Inferior parietal cortex (tissue), 1 donor: ENCODE measurements at regions not wholly inside any gene's neighbourhood (a gene's known extent, or its start where the extent isn't known, plus 50 kb on each side); places are given as distances from the start of the nearest gene placed in this dataset.

Source experiments
- DNase-seq: peaks from one replicate; pipeline ENCODE4 v3.0.0-alpha.2; 2016; ENCODE audit errors: extremely low spot score

- no peak for DNase-seq
These were observed 157.7 kb upstream of the NR3C1 start for GRCh38 chr5:143561219-143561618.

DNA sequence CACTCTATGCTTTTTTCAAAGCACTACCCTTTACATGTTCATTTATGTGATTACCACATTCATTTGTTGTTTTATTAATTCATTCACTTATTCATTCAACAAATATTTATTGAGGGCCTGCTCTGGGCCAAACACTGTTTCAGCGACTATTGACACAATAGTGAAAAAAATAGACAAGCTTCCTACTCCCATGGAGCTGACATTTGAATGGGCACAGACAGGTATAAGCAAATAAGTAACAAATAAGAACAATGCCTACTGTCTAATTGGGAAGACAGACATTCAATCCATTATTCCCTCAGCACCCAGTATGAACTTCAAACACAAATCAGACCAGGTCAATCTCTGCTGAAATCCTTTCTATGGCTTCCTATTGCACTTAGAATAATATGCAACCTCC lies 156.9 kb upstream of the NR3C1 start:
- DNase-seq = no peak

- DNase-seq = no peak
These were observed 156.2 kb upstream of the NR3C1 start for GRCh38 chr5:143559586-143560109.

DNA sequence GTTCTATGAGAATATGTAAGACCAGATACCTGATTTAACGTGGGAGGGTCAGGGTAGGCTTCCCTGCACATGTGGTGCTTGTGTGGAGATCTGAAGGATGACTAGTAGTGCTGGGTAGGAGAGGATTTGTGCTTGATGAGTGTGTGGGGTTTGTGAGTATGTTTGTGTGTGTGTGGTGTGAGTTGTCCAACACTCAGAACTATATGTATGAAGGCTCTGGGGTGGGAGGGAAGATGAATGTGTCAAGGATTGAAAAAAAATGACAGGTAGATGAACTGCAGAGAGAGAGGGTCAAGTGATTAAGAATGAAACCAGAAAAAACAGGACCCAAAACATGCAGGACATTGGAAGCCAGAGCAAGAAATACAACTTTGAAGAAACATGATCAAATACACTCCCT lies 154.6 kb upstream of the NR3C1 start:
- DNase-seq = no peak

GRCh38 chr5:143557061-143557818 lies 153.8 kb upstream of the NR3C1 start:
- no peak for DNase-seq

GRCh38 chr5:143554918-143555477 lies 151.5 kb upstream of the NR3C1 start:
- DNase-seq = no peak

DNA sequence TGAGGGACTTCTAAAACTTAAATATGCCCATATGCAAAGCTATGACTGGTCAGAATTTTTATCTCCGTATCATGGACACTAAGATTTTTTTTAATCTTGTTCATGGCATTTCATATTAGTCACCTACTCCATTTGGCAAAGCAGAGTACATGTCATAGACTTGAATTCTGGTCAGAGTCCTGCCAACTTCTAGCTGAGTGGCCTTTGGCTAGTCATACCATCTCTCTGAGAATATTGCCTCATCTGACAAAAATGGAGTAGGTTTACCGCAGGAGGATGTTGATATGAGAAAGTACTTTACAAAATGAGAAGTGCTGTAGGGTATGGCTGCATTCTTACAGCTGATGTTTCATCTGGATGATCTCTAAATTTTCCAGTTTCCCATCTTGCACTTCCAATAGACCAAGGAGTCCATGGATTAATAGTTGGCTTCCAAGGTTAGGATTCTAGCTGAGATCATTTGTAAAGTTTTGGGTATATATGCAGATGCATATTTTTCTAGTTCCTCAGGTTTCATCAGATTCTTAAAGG lies 150.8 kb upstream of the NR3C1 start:
- DNase-seq = no peak

DNA sequence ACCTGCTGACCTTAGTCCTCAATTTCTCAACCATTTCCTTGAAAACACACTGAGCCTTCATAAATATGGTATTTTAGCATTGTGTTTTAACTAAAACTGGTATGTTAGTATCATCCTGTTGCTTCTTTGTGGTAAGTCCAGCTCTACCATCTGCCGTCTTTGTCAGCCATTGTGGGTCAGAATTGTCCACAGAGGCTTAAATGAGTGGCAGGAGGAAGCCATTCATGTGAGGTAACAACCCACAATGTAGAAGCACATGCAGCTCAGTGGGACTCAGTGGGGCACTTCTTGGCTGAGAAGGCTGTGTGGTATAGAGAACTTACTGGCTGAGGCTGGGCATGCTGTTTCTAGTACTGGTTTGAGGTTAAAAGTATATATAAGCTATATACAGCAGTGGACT lies 149.2 kb upstream of the NR3C1 start:
- no peak for DNase-seq

- DNase-seq = no peak
These were observed 148.3 kb upstream of the NR3C1 start for GRCh38 chr5:143551820-143552251.

DNA sequence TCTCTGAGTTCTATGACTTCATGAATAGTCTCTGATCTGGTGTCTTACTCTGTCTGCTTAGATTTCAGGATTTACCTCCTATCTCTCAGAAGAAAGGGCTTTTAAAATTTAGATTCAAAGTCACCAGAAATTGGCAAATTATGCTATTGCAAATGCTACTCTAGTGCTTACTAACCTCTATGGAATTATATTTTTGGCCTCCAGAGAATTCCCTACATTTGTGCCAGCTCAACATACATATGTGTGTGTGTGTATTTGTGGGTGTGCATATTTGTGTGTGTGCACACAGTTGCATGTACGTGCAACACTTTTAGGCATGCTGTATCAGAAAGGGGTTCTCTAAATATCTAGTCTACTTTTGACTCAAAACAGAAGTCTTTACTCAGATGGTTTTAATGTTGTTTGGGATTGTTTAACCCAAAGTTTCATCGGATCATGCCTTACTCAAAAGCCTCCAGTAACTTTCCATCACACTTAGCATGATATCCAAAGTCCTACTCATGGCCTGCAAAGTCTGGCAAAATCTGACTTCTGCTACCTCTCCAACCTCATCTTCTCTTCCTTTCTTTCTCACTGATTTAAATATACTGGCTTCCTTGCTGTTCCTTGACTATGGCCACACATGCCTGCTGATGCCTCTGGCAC lies 147.6 kb upstream of the NR3C1 start:
- DNase-seq = no peak

DNA sequence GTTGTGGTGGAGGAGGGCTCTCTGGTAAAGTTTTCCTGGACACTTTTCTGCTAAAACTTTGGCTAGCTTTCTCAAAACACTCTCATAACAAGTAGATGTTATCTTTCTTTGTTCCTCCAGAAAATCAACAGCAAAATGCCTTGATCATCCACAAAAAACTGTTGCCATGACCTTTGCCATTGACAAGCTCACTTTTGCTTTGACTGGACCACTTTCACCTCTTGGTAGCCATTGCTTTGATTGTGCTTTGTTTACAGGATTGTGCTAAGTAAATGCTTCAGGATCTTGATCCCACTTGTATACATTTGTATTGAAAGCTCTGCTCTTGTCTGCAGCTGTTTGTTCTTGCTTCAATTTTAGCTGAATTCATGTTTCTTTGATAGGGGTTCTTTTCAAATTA lies 143.9 kb upstream of the NR3C1 start:
- DNase-seq = no peak

GRCh38 chr5:143546394-143546793 lies 142.9 kb upstream of the NR3C1 start:
- no peak for DNase-seq

DNA sequence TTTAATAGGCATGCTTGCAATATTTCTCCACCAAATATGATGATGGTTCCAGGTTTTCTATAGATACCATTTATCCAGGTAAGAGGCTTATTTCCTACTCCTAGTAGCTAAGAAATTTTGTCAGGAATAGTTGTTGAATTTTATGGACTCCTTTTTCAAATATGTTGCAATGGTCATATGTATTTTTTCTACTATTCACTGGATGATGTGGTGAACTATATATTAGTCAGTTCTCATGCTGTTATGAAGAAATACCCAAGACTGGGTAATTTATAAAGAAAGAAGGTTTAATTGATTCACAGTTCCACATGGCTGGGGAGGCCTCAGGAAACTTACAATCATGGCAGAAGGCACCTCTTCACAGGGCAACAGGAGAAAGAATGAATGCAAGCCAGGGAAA lies 141.1 kb upstream of the NR3C1 start:
- no peak for DNase-seq

DNA sequence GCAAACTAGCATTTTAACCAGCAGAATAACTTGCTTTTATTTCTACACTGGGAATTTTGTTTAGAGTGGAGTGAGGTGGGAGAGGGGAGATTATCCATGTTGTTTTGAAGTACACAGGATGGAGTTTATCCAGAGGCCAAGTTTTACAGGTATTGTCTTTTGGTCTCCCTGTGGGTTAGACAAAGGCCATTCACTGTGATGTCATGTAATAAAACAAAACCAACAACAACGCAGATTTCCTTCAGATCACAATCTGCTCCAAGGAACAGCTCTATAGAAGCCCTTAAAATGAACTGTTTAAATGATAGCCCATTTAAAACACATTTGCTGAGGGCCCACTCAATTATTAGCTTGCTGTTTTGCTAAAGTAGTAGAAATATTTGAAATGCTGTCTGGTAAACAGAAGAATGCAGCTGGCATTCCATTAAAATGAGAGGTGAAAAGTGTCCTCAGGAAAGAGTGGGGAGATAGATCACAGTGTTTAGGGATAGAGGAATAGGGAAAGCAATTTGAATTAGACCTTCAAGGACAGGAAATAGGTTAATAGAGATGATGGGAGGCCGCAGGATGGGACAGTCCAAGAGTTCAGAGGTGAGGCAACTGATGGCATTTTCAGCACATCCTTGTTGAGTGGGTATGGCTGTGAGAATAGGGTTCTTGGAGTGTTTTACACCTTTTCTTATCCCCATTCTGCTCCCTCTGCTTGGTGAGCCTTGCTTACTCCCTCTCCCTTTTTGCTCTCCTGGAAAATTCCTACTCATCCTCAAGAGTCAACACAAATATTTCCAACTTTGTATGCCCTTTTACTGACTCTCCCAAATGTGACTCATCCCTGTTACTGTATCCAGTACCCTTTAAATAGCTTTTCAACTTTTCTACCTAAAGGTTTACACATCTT lies 140.1 kb upstream of the NR3C1 start:
- no peak for DNase-seq

DNA sequence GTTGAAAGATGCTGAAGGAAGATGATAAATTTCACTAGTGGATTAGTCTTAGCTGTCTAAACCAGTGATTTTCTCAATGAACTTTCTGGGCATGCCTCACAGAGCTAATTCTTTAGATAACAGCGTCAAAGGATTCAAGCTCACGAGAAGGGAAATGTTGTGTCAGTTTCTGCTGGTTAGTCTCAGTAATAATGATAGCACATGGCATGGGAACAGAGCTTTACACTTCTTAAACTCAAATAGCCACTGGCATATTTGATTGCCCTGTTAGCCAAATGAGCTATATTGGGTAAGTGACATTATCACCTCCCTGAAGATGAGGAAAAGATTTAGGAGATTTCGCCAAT lies 139.3 kb upstream of the NR3C1 start:
- no peak for DNase-seq

DNA sequence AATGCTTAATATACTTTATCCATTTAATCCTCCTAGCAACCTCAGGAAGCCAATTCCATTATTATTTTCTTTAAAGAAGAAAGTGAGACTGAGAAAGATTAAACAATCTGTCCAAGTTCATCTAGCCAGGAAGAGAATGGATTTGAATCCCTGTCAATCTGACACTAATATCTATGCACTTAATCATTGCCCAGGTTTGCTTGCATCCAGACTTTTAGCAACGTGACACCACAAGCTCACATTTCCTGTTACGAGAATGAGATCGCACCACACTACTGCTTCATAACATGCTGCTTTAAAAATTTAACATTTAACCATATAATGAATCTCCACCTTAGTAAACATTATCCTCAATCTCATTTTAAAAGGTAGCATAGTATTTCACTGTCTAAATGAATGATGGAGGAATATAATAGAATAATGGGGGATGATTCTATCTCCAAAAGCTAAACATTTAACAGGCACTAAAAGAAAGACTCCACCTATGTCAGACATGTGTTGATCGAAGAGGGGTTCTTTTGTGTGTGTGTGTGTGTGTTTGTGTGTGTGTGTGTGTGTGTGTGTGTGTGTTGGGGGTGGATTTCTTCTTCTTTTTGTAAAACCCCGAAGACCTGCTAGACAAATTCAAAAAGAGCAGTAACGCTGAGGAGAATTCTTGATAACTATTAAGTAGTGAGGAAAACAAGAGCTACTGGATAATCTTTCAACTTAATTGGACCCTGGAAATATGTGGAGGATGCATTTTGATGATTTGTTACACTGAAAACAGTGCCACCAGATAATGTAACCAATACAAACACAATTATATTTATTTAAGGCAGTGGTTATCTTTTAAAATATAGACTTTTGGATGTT lies 138.7 kb upstream of the NR3C1 start:
- no peak for DNase-seq

- no peak for DNase-seq
These were observed 136.3 kb upstream of the NR3C1 start for GRCh38 chr5:143539742-143540141.

DNA sequence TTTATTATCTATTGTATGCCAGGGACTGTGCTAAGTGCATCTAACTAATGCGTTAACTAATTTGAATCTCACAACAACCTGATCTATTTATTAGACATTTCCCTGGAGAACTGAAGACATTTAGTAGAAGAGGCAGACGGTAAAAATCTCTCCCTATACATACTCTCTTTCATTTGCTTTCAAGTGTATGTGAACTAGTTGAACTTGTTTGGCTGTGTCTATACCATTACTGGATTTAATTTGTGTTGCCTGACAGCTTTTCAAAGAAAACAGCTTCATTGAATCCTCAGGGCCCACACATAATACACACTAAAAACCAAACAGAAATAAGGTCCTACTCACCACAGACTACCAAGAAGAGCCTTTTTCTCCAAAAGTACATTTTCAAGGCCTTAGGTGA lies 133.6 kb upstream of the NR3C1 start:
- no peak for DNase-seq

DNA sequence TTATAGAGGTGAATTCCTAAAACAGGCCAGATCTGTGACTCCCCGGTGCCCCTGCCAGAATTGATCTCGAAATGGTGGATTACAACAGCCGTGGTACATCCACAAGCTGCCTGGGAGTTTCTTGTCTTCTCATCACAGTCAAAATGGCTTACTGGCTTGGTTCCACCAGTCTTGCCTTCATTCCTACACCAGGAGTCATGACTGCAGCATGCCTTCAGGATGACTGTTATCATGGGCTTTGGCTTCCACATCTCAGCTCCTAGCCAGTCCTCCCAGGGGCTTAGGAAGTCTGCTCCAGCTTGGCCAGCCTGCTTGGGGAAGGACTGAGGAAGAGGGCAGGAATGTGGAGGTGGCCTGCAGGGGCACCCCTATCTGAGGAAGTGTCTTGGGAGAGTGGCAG lies 132.9 kb upstream of the NR3C1 start:
- no peak for DNase-seq

DNA sequence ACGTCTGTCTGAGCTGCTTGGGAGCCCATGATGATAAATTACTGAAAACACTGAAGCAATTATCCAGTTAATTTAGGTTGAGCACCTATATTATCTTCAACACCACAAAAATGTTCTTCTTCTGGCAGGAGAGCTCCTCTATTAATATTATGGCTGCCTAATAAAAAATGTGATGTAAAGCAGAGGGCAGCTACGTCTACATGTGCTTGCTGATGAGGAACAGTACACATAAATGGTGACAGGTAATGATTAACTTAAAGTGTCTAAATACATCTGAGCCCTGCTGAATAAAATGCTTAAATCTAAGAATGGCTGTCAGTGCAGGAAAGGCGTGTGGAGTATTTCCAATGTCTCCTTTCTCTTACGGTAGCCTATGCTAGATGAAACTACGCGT lies 131.3 kb upstream of the NR3C1 start:
- no peak for DNase-seq
